ENCODE measurements at regions not wholly inside any gene's neighbourhood (a gene's known extent, or its start where the extent isn't known, plus 50 kb on each side); places are given as distances from the start of the nearest gene placed in this dataset.

DNA sequence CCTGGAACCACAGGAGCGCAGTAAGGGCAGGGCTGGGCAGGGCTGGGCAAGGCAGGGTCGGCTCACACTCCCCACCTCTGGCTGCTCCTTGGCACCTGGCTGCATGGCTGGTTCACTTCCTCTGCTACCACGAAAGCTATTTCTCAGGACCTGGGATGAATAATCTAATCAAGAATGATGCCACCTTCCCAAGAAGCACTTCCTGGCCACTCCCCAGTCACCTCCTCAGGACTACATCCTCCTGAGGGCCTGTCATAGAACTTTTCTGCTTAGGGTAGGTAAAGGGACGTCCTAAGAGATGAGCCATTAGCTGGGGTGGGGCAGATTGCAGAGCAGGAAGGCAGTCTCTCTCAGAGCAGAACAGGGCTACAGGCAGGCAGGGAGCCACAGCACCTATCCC, 288.2 kb upstream of the MAP3K1 start:
- DNase-seq: no peak
- H4K91ac ChIP-seq (ENCODE audit: low read depth, low read length): no peak overlapping the region
- H3K18ac ChIP-seq (ENCODE audit: low read length): no peak overlapping the region
- no peaks in the 10 kb centered on the region for H3K27me3 ChIP-seq (ENCODE audit: insufficient read depth, low read length)
- no peak overlapping the region for H3K4me2 ChIP-seq (ENCODE audit: low read length)
- H2AK5ac ChIP-seq (ENCODE audit: low read length): peak overlapping the region; percentile 28
- no peak overlapping the region for H4K8ac ChIP-seq (ENCODE audit: low read depth, low read length)
- no CpG with 5 or more reads among the region's 4 CpGs for WGBS (ENCODE audit: extremely low coverage, insufficient coverage, insufficient read length)
- no peak overlapping the region for H2BK120ac ChIP-seq (ENCODE audit: insufficient read depth, low read length, poor library complexity)
- no peaks in the 10 kb centered on the region for H3K36me3 ChIP-seq (ENCODE audit: control insufficient read depth in 1 of 2, insufficient read depth in 2 of 2, low read length in 2 of 2)
- H2BK5ac ChIP-seq (ENCODE audit: low read depth, low read length, poor library complexity): no peak overlapping the region
- peaks cover 2% of the 10 kb centered on the region for H3K79me1 ChIP-seq (ENCODE audit: low read length)
- no peak overlapping the region for H2AFZ ChIP-seq (ENCODE audit: insufficient read depth, low read length, poor library complexity)
- no peak overlapping the region for H3K23ac ChIP-seq (ENCODE audit: low read length)
- no peak overlapping the region for H3K4me3 ChIP-seq (ENCODE audit: low read depth, low read length)
- H3K9me3 ChIP-seq (ENCODE audit: insufficient read depth, low read depth, low read length): no peaks in the 10 kb centered on the region
- no peaks in the 10 kb centered on the region for H3K79me2 ChIP-seq (ENCODE audit: control insufficient read depth, insufficient read depth, low read length, poor library complexity)
- no peak overlapping the region for H3K9ac ChIP-seq (ENCODE audit: low read length)
- H3K27ac ChIP-seq (ENCODE audit: low read depth, low read length): no peak overlapping the region
- no peak overlapping the region for H4K12ac ChIP-seq (ENCODE audit: low read depth, low read length)
- no peak overlapping the region for H2BK12ac ChIP-seq (ENCODE audit: low read length)
- no peak overlapping the region for H3K14ac ChIP-seq (ENCODE audit: low read length)
- no peak overlapping the region for H3K4ac ChIP-seq (ENCODE audit: low read depth, low read length)
- no peaks in the 10 kb centered on the region for H3K4me1 ChIP-seq (ENCODE audit: control insufficient read depth in 1 of 2, insufficient read depth in 2 of 2, low read length in 2 of 2)

DNA sequence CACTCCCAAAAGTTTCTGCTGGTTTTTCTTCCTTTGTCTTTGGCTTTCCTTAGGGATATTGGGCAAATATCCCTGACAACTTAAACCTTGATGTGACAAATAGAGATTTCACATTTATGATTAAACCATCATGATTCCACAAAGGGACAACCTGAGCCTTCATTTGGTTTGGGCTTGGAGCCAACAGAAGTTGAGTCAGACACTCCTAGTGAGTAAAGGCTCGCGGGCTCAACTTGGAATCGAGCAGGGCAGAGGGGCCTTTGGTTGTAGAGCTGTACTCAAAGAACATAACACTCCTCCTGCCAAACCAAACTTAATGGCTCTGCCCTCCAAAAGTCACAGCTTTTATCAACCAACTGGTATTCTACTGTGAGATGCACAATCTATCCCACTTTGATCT, 290.2 kb upstream of the MAP3K1 start:
- no peak for DNase-seq
- Histone ChIP-seq H3K4me2 (ENCODE audit: low read length) (no peak overlapping the region), H2AK5ac (ENCODE audit: low read length) (no peak overlapping the region), H3K4me3 (ENCODE audit: low read depth, low read length) (no peak overlapping the region), H2AFZ (ENCODE audit: insufficient read depth, low read length, poor library complexity) (no peak overlapping the region), H3K27ac (ENCODE audit: low read depth, low read length) (no peak overlapping the region), H3K79me2 (ENCODE audit: control insufficient read depth, insufficient read depth, low read length, poor library complexity) (no peaks in the 10 kb centered on the region), H3K9me3 (ENCODE audit: insufficient read depth, low read depth, low read length) (no peaks in the 10 kb centered on the region), H2BK12ac (ENCODE audit: low read length) (no peak overlapping the region), H3K4me1 (ENCODE audit: control insufficient read depth in 1 of 2, insufficient read depth in 2 of 2, low read length in 2 of 2) (peaks cover 3% of the 10 kb centered on the region in 2 experiments), H3K23ac (ENCODE audit: low read length) (no peak overlapping the region), H4K91ac (ENCODE audit: low read depth, low read length) (no peak overlapping the region), H3K4ac (ENCODE audit: low read depth, low read length) (no peak overlapping the region), H3K36me3 (ENCODE audit: control insufficient read depth in 1 of 2, insufficient read depth in 2 of 2, low read length in 2 of 2) (no peaks in the 10 kb centered on the region), H2BK120ac (ENCODE audit: insufficient read depth, low read length, poor library complexity) (no peak overlapping the region), H3K18ac (ENCODE audit: low read length) (no peak overlapping the region), H4K12ac (ENCODE audit: low read depth, low read length) (no peak overlapping the region), H3K9ac (ENCODE audit: low read length) (no peak overlapping the region), H2BK5ac (ENCODE audit: low read depth, low read length, poor library complexity) (no peak overlapping the region), H3K79me1 (ENCODE audit: low read length) (peaks cover 3% of the 10 kb centered on the region), H3K14ac (ENCODE audit: low read length) (no peak overlapping the region), H4K8ac (ENCODE audit: low read depth, low read length) (no peak overlapping the region), H3K27me3 (ENCODE audit: insufficient read depth, low read length) (no peaks in the 10 kb centered on the region)
- WGBS (ENCODE audit: extremely low coverage, insufficient coverage, insufficient read length): no CpG with 5 or more reads among the region's 3 CpGs

DNA sequence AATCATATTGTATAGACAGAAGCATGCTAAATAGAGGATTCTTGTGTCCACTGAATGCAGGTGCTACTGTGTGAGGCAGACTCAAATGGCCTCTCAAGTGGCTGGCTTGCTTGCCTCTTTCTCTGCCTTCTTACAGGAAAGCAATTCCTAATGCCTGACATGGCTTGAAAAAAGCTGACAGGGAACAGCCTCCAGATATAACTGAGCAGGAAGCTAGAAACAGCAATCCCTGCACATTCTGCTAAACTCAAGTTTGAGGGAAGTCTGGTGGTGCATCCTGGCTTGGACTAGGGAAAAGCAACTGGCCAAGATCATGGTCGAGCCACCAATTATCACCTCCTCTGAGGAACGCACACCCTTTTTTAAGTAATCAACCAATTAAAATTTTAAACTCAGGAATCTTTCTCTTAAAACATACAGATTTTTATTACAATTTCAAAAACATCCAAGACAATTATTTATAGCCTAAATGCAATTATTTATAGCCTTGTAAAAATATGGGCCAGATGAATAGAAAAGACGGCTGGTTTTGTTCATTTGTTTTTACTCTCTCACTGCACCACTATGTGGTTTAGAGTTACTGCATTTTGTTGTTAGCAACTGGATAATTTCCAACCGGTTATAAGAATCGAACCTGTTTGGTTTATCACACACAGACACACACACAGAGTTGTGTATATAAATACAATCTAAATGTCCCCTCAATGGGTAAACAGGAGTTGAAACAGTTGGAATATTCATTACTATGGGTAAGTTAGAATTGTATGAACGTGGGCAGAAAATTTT, 290.9 kb upstream of the ANKRD55 start:
- no peak overlapping the region for H2BK120ac ChIP-seq (ENCODE audit: insufficient read depth, low read length, poor library complexity)
- H3K4ac ChIP-seq (ENCODE audit: low read depth, low read length): no peak overlapping the region
- no peaks in the 10 kb centered on the region for H3K36me3 ChIP-seq (ENCODE audit: control insufficient read depth in 1 of 2, insufficient read depth in 2 of 2, low read length in 2 of 2)
- H3K9ac ChIP-seq (ENCODE audit: low read length): no peak overlapping the region
- no CpG with 5 or more reads among the region's 6 CpGs for WGBS (ENCODE audit: extremely low coverage, insufficient coverage, insufficient read length)
- H3K79me2 ChIP-seq (ENCODE audit: control insufficient read depth, insufficient read depth, low read length, poor library complexity): no peaks in the 10 kb centered on the region
- H3K4me1 ChIP-seq (ENCODE audit: control insufficient read depth in 1 of 2, insufficient read depth in 2 of 2, low read length in 2 of 2): peaks cover 6 to 8% of the 10 kb centered on the region in 2 experiments
- H4K8ac ChIP-seq (ENCODE audit: low read depth, low read length): no peak overlapping the region
- H2AK5ac ChIP-seq (ENCODE audit: low read length): no peak overlapping the region
- H3K79me1 ChIP-seq (ENCODE audit: low read length): peaks cover 2% of the 10 kb centered on the region
- no peak overlapping the region for H4K12ac ChIP-seq (ENCODE audit: low read depth, low read length)
- H3K9me3 ChIP-seq (ENCODE audit: insufficient read depth, low read depth, low read length): no peaks in the 10 kb centered on the region
- H3K23ac ChIP-seq (ENCODE audit: low read length): no peak overlapping the region
- no peak overlapping the region for H2BK5ac ChIP-seq (ENCODE audit: low read depth, low read length, poor library complexity)
- DNase-seq: no peak
- no peak overlapping the region for H3K27ac ChIP-seq (ENCODE audit: low read depth, low read length)
- no peak overlapping the region for H3K4me3 ChIP-seq (ENCODE audit: low read depth, low read length)
- H2BK12ac ChIP-seq (ENCODE audit: low read length): no peak overlapping the region
- H3K4me2 ChIP-seq (ENCODE audit: low read length): no peak overlapping the region
- H3K27me3 ChIP-seq (ENCODE audit: insufficient read depth, low read length): no peaks in the 10 kb centered on the region
- no peak overlapping the region for H4K91ac ChIP-seq (ENCODE audit: low read depth, low read length)
- no peak overlapping the region for H3K14ac ChIP-seq (ENCODE audit: low read length)
- H2AFZ ChIP-seq (ENCODE audit: insufficient read depth, low read length, poor library complexity): no peak overlapping the region
- H3K18ac ChIP-seq (ENCODE audit: low read length): no peak overlapping the region

DNA sequence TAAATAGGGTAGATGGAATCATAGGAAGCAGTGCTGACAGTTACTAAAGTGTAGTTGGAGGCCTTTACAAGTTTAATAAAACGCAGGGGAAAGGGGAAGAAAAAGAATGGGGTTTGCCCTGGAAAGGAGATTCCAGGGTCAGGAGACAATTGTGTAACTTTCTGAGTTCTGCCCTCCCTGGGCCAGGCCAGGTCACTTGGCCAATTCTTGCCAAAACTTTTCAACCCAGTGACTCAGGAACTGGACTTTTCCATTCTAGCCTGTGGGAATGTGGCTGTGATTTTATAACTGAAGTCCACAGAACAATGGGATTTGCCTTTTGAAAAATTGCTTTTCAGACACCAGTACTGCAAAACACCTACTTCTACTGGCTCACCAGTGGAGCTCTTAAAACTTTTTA, 289.8 kb upstream of the ANKRD55 start:
- H3K23ac ChIP-seq (ENCODE audit: low read length): no peak overlapping the region
- H3K36me3 ChIP-seq (ENCODE audit: control insufficient read depth in 1 of 2, insufficient read depth in 2 of 2, low read length in 2 of 2): no peaks in the 10 kb centered on the region
- H3K9me3 ChIP-seq (ENCODE audit: insufficient read depth, low read depth, low read length): peaks cover 2% of the 10 kb centered on the region
- peaks cover 2% of the 10 kb centered on the region for H3K79me1 ChIP-seq (ENCODE audit: low read length)
- no peak overlapping the region for H3K4ac ChIP-seq (ENCODE audit: low read depth, low read length)
- peaks cover 6 to 8% of the 10 kb centered on the region in 2 experiments for H3K4me1 ChIP-seq (ENCODE audit: control insufficient read depth in 1 of 2, insufficient read depth in 2 of 2, low read length in 2 of 2)
- H3K4me3 ChIP-seq (ENCODE audit: low read depth, low read length): no peak overlapping the region
- H3K18ac ChIP-seq (ENCODE audit: low read length): no peak overlapping the region
- no peak overlapping the region for H2BK12ac ChIP-seq (ENCODE audit: low read length)
- H4K91ac ChIP-seq (ENCODE audit: low read depth, low read length): no peak overlapping the region
- no peak overlapping the region for H2AFZ ChIP-seq (ENCODE audit: insufficient read depth, low read length, poor library complexity)
- H2BK5ac ChIP-seq (ENCODE audit: low read depth, low read length, poor library complexity): no peak overlapping the region
- peak in 1 of 2 donors; percentile 29 for DNase-seq
- no peak overlapping the region for H3K27ac ChIP-seq (ENCODE audit: low read depth, low read length)
- H3K14ac ChIP-seq (ENCODE audit: low read length): no peak overlapping the region
- H3K9ac ChIP-seq (ENCODE audit: low read length): no peak overlapping the region
- no CpG with 5 or more reads among the region's 1 CpG for WGBS (ENCODE audit: extremely low coverage, insufficient coverage, insufficient read length)
- no peaks in the 10 kb centered on the region for H3K27me3 ChIP-seq (ENCODE audit: insufficient read depth, low read length)
- H3K79me2 ChIP-seq (ENCODE audit: control insufficient read depth, insufficient read depth, low read length, poor library complexity): no peaks in the 10 kb centered on the region
- no peak overlapping the region for H2BK120ac ChIP-seq (ENCODE audit: insufficient read depth, low read length, poor library complexity)
- H4K8ac ChIP-seq (ENCODE audit: low read depth, low read length): no peak overlapping the region
- H2AK5ac ChIP-seq (ENCODE audit: low read length): no peak overlapping the region
- no peak overlapping the region for H3K4me2 ChIP-seq (ENCODE audit: low read length)
- H4K12ac ChIP-seq (ENCODE audit: low read depth, low read length): no peak overlapping the region
